ENCODE measurements at regions not wholly inside any gene's neighbourhood (a gene's known extent, or its start where the extent isn't known, plus 50 kb on each side); places are given as distances from the start of the nearest gene placed in this dataset.

- Histone ChIP-seq H3K4me1 (no peaks in the 10 kb centered on the region), H3K27me3 (ENCODE audit: insufficient read depth in 3 of 3, low read length in 2 of 3) (no peaks in the 10 kb centered on the region), H3K27ac (no peak overlapping the region), H3K36me3 (ENCODE audit: insufficient read depth in 1 of 2, low read depth in 1 of 2) (no peaks in the 10 kb centered on the region), H3K4me3 (no peak overlapping the region), H3K9me3 (no peaks in the 10 kb centered on the region)
- DNase-seq = no peak
- intact Hi-C loops (cut with DNase I) = no loop called here
- TF ChIP-seq, protein P1, sequence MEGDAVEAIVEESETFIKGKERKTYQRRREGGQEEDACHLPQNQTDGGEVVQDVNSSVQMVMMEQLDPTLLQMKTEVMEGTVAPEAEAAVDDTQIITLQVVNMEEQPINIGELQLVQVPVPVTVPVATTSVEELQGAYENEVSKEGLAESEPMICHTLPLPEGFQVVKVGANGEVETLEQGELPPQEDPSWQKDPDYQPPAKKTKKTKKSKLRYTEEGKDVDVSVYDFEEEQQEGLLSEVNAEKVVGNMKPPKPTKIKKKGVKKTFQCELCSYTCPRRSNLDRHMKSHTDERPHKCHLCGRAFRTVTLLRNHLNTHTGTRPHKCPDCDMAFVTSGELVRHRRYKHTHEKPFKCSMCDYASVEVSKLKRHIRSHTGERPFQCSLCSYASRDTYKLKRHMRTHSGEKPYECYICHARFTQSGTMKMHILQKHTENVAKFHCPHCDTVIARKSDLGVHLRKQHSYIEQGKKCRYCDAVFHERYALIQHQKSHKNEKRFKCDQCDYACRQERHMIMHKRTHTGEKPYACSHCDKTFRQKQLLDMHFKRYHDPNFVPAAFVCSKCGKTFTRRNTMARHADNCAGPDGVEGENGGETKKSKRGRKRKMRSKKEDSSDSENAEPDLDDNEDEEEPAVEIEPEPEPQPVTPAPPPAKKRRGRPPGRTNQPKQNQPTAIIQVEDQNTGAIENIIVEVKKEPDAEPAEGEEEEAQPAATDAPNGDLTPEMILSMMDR (IDR thresholded peaks at IDR 0.05) = no peak
- WGBS, 3 donors = 80 to 82% (median 81%) methylated on average over 1 of the region's 1 CpG
- ATAC-seq = no peak
Observed at GRCh38 chr4:166491635-166492034, 618.6 kb downstream of the TLL1 start.

- 34 to 54% (median 39%) methylated on average over 2 of the region's 2 CpGs for WGBS, 3 donors
- TF ChIP-seq, protein P1 (IDR thresholded peaks at IDR 0.05) = no peak
- intact Hi-C loops (cut with DNase I) = no loop called here
- no peak overlapping the region for H3K4me3 ChIP-seq
- DNase-seq (no peak), ATAC-seq (no peak)
- no peaks in the 10 kb centered on the region for H3K4me1 ChIP-seq
- no peak overlapping the region for H3K27ac ChIP-seq
- H3K36me3 ChIP-seq (ENCODE audit: insufficient read depth in 1 of 2, low read depth in 1 of 2) = no peaks in the 10 kb centered on the region
- no peaks in the 10 kb centered on the region for H3K27me3 ChIP-seq (ENCODE audit: insufficient read depth in 3 of 3, low read length in 2 of 3)
- no peaks in the 10 kb centered on the region for H3K9me3 ChIP-seq
Observed at GRCh38 chr4:166493924-166494345, 620.9 kb downstream of the TLL1 start.

DNA sequence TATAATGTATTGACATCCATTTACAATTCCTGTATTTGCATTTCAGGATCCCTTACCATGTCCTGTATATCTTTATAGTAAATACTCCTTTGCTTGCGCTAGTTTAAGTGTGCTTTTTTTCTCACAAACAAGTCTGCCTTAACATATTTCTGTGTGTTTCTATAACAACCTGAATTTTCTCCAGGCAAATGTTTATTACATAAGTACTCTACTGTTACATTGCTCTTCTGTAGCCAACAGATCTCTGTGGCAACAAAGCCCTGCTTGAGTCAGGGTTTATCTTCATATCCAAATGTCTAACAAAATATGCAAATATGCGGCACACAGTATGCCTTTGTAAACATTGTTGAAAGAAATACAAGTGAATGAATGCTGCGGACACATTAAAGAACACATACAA is 625.5 kb downstream of the TLL1 start:
- no peaks in the 10 kb centered on the region for H3K4me1 ChIP-seq
- no peaks in the 10 kb centered on the region for H3K27me3 ChIP-seq (ENCODE audit: insufficient read depth in 3 of 3, low read length in 2 of 3)
- ATAC-seq (no peak), DNase-seq (no peak)
- intact Hi-C loops (cut with DNase I) = no loop called here
- no peaks in the 10 kb centered on the region for H3K9me3 ChIP-seq
- H3K36me3 ChIP-seq (ENCODE audit: insufficient read depth in 1 of 2, low read depth in 1 of 2) = no peaks in the 10 kb centered on the region
- TF ChIP-seq, protein P1 (IDR thresholded peaks at IDR 0.05) = no peak
- H3K27ac ChIP-seq = no peak overlapping the region
- WGBS, 3 donors = 85 to 91% (median 90%) methylated on average over 3 of the region's 3 CpGs
- H3K4me3 ChIP-seq = no peak overlapping the region

- Histone ChIP-seq H3K27ac (no peak overlapping the region), H3K4me1 (no peaks in the 10 kb centered on the region), H3K9me3 (no peaks in the 10 kb centered on the region), H3K36me3 (ENCODE audit: insufficient read depth in 1 of 2, low read depth in 1 of 2) (no peaks in the 10 kb centered on the region), H3K4me3 (no peak overlapping the region), H3K27me3 (ENCODE audit: insufficient read depth in 3 of 3, low read length in 2 of 3) (no peaks in the 10 kb centered on the region)
- ATAC-seq (no peak), DNase-seq (no peak)
- TF ChIP-seq, protein P1 (IDR thresholded peaks at IDR 0.05) = no peak
- intact Hi-C loops (cut with DNase I) = no loop called here
- WGBS, 3 donors = 34 to 58% (median 39%) methylated on average over 4 of the region's 4 CpGs
Observed at GRCh38 chr4:166499820-166500219, 626.8 kb downstream of the TLL1 start.

GRCh38 chr4:166501941-166502382 is 628.9 kb downstream of the TLL1 start:
- intact Hi-C loops (cut with DNase I) = no loop called here
- H3K4me3 ChIP-seq = no peak overlapping the region
- WGBS, 3 donors = 40 to 42% (median 40%) methylated on average over 13 of the region's 13 CpGs
- no peaks in the 10 kb centered on the region for H3K27me3 ChIP-seq (ENCODE audit: insufficient read depth in 3 of 3, low read length in 2 of 3)
- DNase-seq (no peak), ATAC-seq (no peak)
- no peak overlapping the region for H3K27ac ChIP-seq
- no peaks in the 10 kb centered on the region for H3K36me3 ChIP-seq (ENCODE audit: insufficient read depth in 1 of 2, low read depth in 1 of 2)
- H3K4me1 ChIP-seq = no peaks in the 10 kb centered on the region
- TF ChIP-seq, protein P1 (IDR thresholded peaks at IDR 0.05) = no peak
- no peaks in the 10 kb centered on the region for H3K9me3 ChIP-seq

All from psoas muscle (tissue), 7 donors.